GM12891 (cell line): ENCODE measurements at regions not wholly inside any gene's neighbourhood (a gene's known extent, or its start where the extent isn't known, plus 50 kb on each side); places are given as distances from the start of the nearest gene placed in this dataset.
"Not testable (repeated sequence)": the region's sequence is repeated elsewhere in the genome, so short reads cannot be mapped to it uniquely, and the experiment has no call there.

Experiments used
- DNase-seq: peaks from one replicate; pipeline ENCODE4 v3.0.0; 2011; ENCODE audit warnings: low spot score; ENCODE audit not compliant: insufficient read length
- FAIRE-seq: peaks from 2 replicates; lab custom pipeline; 2011; peaks lifted over from hg19 to GRCh38; lab: Jason Lieb, UNC
- PAX5 ChIP-seq: IDR thresholded peaks from 2 replicates; pipeline ENCODE4 v1.6.1; 2011; ENCODE audit warnings: low read length, moderate library complexity, mild to moderate bottlenecking; ENCODE audit not compliant: insufficient read depth, severe bottlenecking
- POLR2A ChIP-seq: IDR thresholded peaks from 2 replicates; pipeline ENCODE4 v1.6.1; 2011; ENCODE audit warnings: low read depth, low read length, control low read depth
- POLR2AphosphoS5 ChIP-seq: IDR thresholded peaks from 2 replicates; pipeline ENCODE4 v1.6.1; 2011; ENCODE audit warnings: low read depth, low read length, control low read depth
- POU2F2 ChIP-seq: IDR thresholded peaks from 2 replicates; pipeline ENCODE4 v1.6.1; 2011; ENCODE audit warnings: low read depth, mild to moderate bottlenecking, control low read depth, low read length, moderate library complexity
- SPI1 ChIP-seq: IDR thresholded peaks from 2 replicates; pipeline ENCODE4 v1.6.1; 2011; ENCODE audit warnings: low read depth, low read length, control low read depth
- TAF1 ChIP-seq: IDR thresholded peaks from 2 replicates; pipeline ENCODE4 v1.6.1; 2011; ENCODE audit warnings: low read depth, low read length, control low read depth

- DNase-seq (no peak), FAIRE-seq (no peak)
- TF ChIP-seq POU2F2, result no peak
- no peak for TF ChIP-seq PAX5
- no peak for TF ChIP-seq POLR2AphosphoS5
- TF ChIP-seq SPI1, result no peak
- TF ChIP-seq TAF1, result no peak
- TF ChIP-seq POLR2A, result no peak
Observed at GRCh38 chr16:13628156-13628555, 291.8 kb upstream of the ERCC4 start.

GRCh38 chr16:13629704-13630103 lies 290.2 kb upstream of the ERCC4 start:
- no peak for TF ChIP-seq POU2F2
- FAIRE-seq (no peak), DNase-seq (no peak)

GRCh38 chr16:13630374-13630773 lies 289.6 kb upstream of the ERCC4 start:
- DNase-seq, result no peak
- no peak for TF ChIP-seq POU2F2
- TF ChIP-seq PAX5, result no peak
- TF ChIP-seq TAF1, result no peak
- TF ChIP-seq POLR2AphosphoS5, result no peak
- no peak for TF ChIP-seq SPI1
- TF ChIP-seq POLR2A, result no peak
- FAIRE-seq, result no peak

- TF ChIP-seq PAX5 (no peak), TAF1 (no peak), POU2F2 (no peak), POLR2AphosphoS5 (no peak), SPI1 (no peak), POLR2A (no peak)
- DNase-seq (no peak), FAIRE-seq (no peak)
Observed at GRCh38 chr16:13631213-13631767, 288.7 kb upstream of the ERCC4 start.

- FAIRE-seq (no peak), DNase-seq (no peak)
- TF ChIP-seq POU2F2 (no peak), POLR2AphosphoS5 (no peak), PAX5 (no peak), SPI1 (no peak), TAF1 (no peak), POLR2A (no peak)
Observed at GRCh38 chr16:13631916-13632315, 288.0 kb upstream of the ERCC4 start.

- FAIRE-seq, DNase-seq: not testable (repeated sequence)
Observed at GRCh38 chr16:13632504-13632903, 287.4 kb upstream of the ERCC4 start.

GRCh38 chr16:13633391-13633861 lies 286.5 kb upstream of the ERCC4 start:
- FAIRE-seq (no peak), DNase-seq (no peak)
- no peak for TF ChIP-seq POU2F2
- TF ChIP-seq POLR2A, result no peak
- no peak for TF ChIP-seq POLR2AphosphoS5
- no peak for TF ChIP-seq TAF1
- TF ChIP-seq SPI1, result no peak

- DNase-seq, result no peak
- no peak for FAIRE-seq
- TF ChIP-seq PAX5 (no peak), POLR2A (no peak), POU2F2 (no peak), TAF1 (no peak), POLR2AphosphoS5 (no peak)
Observed at GRCh38 chr16:13634253-13634652, 285.7 kb upstream of the ERCC4 start.

- TF ChIP-seq PAX5 (no peak), POLR2A (no peak), TAF1 (no peak), POU2F2 (no peak), POLR2AphosphoS5 (no peak), SPI1 (no peak)
- FAIRE-seq (no peak), DNase-seq (no peak)
Observed at GRCh38 chr16:13634959-13635358, 285.0 kb upstream of the ERCC4 start.

- no peak for TF ChIP-seq TAF1
- TF ChIP-seq POU2F2, result no peak
- no peak for TF ChIP-seq POLR2AphosphoS5
- no peak for TF ChIP-seq SPI1
- no peak for TF ChIP-seq PAX5
- no peak for TF ChIP-seq POLR2A
- DNase-seq, result no peak
- FAIRE-seq, result no peak
Observed at GRCh38 chr16:13638218-13638617, 281.7 kb upstream of the ERCC4 start.
